ENCODE measurements at regions not wholly inside any gene's neighbourhood (a gene's known extent, or its start where the extent isn't known, plus 50 kb on each side); places are given as distances from the start of the nearest gene placed in this dataset.

DNA sequence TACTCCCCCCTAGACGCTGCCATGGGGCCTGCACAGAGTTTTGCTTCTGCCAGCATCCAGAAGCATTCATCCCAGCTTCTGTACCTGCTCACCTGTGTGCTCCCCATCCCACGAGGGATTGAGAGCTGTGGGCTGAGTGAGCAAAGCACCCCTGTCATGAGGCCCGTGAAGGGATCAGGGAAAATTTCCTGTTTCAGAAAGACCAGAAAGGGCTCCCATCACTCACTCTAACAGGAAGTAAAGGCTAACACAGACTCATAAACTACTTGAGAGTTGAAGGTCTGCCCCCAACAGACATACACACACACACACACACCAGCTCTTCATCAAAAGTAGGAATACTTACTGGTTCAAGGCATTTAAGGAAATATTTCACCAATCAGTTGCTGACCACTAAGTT is 256.5 kb upstream of the NT5E start:
- no peak for DNase-seq (ENCODE audit: low spot score)

DNA sequence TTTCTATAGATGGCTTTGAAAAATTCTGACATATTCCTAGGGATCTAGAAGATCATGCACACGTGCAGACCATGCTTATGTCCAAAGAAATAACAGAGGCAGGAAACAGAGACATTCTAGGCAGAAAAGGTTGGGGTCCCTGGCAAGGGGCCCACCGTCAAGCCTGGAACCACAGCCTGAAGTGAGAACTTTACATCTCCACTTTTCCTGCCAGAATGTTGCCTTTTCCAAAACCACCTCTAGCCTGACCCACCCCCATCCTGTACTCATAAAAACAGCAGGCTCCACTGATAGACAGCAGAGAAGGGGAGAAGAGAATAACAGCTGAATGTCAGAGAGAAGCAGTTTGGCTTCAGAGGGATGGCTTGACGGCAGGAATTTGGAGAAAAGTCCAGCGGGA is 257.3 kb upstream of the NT5E start:
- DNase-seq (ENCODE audit: low spot score) = no peak

DNA sequence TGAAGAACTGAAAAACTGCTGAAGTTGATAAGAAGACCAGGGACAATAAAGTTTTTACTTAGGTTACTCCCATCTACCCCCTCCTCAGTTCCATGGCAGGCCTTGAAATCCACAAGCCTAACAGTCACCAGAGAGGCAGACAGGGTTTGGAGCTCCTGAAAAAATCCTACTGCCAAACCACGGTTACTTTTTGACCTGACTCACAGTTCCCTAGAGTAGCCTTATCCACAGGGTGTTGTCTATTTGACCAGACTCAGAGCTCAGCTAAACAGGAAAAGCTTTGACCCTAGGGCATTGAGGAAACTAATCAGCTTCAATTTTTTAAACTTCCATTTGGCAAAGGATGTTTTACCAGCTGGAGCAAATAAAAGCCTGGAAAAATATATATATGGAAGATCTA is 257.7 kb upstream of the NT5E start:
- no peak for DNase-seq (ENCODE audit: low spot score)

DNA sequence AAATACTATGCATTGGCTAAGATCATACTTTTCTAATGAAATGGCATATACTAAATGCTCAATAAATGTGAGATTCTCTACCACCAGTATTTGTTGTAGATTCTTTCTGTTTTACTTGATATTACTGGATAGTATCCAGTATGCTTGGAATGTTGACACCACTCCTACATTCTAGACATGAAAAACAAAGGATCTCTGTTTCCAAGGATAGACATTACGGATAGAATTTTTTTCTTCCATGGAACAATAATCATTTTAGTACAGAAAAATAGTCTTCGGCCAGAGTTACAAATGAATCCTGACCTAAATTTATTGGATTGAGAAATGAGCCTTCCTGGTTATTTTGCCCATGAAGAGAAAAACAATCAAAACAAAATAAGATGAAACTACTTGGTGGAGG is 258.2 kb upstream of the NT5E start:
- DNase-seq (ENCODE audit: low spot score) = no peak

DNA sequence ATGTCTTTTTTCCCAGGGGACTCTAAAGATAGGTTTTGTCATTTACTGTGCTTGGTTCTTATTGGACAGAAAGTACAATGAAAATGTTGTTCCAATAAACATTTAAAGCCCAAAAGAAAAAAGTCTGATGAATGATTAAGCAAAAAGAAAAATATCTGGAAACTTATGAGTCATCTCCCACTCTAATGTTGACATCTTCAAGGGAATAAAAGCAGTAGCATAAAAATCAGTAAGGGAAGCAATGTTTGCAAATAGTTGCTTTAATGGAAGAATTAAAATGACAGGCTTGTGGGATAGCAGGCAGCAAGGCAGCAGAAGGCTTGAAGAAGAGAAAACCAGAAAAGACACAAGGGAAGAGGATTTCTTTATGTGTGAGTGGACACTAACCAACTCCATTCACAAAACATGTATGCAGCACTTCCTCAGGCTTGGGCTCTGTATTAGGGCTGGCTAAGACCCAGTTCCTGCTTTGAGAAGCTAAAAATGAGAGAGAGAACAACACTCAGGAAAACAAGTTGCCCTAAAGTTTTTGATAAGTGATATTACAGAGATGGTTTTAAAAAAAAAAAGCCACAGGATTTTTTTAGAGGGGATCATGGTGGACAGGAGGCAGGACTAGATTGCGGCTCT is 263.2 kb upstream of the NT5E start:
- DNase-seq (ENCODE audit: low spot score) = no peak

DNA sequence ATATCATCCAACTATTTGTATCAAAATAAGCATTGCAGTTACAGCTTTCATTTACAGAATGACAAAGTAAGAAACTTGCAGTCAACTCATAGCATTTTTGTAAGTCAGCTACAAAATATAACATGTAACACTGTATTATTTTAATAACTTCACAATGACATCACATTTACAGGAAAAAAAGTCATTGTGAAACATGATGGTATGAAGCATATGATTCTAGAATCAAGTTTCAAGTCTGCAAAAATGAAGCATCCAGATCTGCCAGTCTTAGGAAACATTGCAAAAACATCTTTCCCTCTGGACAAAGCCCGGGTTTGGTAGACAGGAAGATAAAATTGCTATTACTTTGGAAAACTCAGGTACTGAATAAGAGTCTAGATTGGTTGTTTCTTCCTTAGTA is 263.9 kb upstream of the NT5E start:
- DNase-seq (ENCODE audit: low spot score) = no peak

DNA sequence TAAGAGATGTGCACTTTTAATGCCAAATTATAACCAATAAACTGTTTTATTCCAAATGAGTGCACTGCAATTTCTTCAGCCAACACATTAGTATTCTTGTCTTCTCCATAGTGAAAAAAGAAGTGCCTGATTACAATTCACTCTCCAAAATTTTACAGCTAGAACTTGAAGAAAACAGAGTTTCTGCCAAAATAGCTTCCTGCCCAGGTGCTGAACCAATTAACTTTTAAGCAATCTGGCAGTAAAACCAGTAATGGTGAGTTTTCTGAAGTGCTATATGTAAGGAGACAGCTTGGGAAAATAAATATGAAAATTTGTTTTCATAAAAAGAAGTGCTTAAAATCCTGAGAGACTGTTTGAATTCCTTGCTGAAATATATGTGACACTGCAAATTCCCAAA is 266.0 kb upstream of the NT5E start:
- DNase-seq (ENCODE audit: low spot score) = no peak

DNA sequence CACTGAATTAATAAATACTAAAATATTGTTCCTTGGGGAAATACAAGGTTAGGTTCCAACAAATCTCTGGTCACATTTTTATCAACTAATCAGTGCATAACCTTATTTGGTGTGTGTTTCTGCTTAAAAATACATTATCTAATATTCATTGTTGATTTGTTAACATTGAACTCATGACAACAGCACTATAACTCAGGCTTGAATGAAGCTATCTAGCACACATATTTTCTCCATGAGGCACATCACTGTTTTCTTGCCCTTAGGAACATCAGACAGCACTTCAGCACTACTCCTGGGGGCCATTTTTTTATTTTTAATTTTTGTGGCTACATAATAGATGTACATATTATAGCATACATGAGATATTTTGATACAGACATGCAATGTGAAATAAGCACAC is 277.2 kb upstream of the NT5E start:
- no peak for DNase-seq (ENCODE audit: low spot score)

DNA sequence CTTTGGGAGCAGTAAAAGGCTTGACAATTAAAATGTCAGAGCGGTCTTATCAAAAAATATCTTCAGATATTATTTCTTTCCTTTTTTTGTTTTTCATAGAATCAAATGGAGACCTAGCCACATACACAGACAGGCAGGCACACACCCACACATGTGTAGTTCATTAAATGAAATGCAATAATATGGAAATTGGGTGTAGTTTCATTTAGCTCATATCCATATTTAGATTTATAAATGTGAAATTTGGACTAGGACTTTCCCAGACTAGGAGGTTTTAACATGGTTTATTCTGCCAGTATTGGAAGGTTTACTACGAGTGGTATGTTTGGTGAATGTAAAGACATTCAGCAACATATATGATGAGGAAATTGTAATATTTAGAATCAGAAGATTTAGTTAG is 277.7 kb upstream of the NT5E start:
- no peak for DNase-seq (ENCODE audit: low spot score)

DNA sequence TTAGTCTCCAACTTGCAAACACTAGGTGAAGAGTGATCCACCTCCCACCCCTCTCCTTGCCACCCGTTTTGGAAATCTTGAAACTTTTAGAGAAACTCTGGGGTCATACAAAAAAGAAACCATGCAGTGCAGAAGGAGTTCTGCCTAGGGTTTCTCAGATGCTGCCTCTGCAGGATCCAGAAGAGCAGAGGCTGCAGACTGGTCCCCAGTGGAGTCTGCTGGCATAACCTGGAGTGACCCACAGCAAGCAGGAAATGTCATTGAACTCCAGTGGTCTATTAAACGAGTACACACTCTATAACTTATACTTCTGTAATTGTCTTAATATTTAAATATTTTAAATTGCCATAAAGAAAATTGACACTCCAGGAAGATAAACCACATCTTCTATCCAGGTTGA is 280.7 kb upstream of the NT5E start:
- DNase-seq (ENCODE audit: low spot score) = no peak

DNA sequence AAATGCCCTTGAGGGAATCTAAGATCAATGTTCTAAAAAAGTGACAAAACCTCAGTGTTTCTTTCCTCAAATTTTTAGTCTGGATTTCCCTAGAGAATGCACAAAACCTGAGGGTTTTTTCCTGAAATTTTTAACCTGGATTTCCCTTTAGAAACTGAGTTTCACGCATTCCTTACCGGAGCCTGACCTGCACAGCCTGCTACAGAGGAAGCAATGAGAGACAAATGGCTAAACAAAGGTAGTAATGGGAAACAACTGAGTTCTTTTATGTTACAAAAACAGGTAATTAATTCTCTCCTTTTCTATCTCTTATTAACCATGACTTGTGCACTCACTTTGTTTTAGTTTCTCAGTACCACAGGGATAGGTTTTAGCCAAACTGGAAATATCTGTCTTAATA is 281.7 kb upstream of the NT5E start:
- DNase-seq (ENCODE audit: low spot score) = no peak

DNA sequence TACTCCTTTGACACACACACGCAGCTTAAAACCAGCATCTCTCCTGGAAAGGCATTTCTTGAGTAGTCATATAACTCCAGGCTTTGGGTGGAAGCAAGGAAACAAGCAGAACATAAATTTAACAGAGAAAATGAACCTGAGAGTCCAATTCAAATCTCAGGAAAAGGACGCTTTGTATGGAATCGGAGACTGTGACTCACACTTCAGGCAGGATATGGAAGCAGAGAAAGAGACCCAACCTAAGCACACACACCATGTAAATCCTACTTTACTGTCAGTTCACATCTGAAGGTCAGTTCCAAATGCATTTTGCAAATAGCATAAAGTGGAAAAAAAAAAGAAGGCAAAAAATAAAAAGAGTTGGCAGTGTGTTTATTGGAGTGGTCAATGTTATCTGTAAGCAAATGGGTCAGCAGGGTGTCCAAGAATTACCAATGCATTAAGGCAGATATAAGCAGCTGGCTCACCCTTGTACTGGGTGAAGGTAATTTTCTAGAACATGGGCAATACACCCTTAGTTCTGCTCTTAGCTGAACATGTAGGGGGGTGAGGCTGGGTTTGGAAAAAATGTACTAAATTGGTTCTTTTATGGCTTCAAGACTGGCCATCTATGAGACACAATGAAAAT is 283.7 kb upstream of the NT5E start:
- no peak for DNase-seq (ENCODE audit: low spot score)

DNA sequence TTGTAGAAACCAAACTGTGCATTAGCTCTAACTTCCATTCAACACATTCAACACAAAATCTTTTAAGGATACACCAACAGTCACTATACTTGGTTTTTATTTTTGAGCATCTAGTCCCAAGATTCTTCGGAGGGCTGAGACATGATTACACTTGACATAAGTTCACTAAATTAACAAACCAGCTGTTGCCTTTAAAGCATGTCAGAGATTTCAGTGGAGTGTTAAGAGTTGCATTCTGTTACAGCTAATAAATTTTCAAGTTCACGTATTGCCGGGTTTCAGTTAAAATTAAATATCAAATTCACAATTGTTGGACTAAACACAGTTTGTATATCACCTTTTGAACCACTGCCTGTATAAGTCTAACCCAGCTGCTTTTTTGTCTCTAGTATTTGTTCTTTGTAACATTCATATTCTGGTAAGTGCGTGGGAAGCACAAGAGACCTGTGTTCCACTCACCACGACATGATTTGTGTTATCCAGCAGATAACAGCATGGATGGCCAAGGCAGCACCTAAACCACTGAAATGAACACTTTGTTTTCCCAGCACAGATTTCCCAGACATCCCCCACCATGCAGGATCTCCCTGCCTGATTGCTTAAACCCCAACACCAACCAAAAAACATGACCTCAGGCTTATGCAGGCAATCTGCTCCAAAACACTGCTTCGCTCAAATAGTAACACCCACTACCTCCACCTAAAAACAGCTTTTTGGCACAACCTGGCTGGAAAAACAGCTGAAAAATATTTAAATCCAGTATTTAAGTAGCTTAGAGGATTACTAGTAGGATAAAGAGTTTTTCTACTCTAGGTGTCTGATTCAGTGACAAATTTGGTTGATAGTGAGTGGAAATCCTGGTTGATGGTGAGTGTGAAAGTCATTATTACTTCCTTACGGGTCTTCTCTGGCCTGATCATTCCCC is 286.5 kb upstream of the NT5E start:
- no peak for DNase-seq (ENCODE audit: low spot score)

DNA sequence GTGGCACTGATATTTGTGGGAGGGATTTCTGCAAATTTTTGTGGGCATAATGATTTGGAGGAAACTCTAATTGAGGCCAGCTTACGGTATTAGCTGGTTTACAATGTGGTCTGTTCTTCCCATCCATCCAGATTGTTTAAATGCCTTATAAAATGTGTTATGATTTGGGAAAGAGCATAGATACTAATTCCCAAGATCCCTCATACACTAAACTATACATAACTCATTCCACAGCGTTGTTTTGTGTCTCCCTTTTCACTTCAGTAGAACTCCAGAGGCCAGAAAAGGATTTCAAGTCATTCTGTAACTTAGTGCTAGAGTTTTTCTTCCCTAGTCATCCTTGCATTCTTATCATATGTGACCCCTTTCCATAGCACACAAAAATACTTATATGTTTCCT is 292.6 kb upstream of the NT5E start:
- no peak for DNase-seq (ENCODE audit: low spot score)

DNA sequence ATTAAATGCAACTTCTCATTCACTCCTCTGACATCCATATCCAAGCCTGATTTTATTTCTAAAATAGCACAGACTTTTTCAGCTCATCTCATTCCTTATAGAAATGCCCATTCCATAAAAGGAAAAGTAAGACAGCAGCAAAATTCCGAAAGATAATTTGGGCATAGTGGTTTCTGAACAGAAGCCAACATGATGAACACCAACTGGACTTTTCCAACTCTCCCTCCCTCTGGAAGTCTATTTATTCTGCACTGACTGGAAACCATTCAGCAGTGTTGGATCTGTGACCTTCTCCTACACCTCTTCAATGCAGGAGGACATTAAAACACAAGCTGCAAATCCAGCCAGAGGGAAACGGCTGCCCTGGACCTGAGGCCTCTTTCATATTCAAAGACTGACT is 306.2 kb upstream of the NT5E start:
- no peak for DNase-seq (ENCODE audit: low spot score)

DNA sequence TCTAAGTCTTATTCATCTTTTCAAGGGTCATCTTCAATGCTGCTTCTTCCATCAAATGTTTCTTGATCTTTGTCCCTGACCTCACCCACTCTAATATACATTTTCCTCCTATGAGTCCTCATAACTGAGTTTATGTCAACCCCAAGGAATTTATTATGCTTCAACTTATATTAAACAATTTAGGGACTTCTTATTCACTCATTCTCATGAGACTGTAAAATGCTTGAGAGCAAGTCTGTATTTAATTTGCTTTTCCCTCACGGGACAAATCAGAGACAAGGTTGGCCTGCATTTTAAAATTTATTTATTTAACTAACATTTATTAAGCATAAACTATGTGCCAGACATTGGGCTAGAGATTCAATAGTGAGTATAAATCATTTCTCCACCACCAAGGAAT is 312.0 kb upstream of the NT5E start:
- no peak for DNase-seq (ENCODE audit: low spot score)

DNA sequence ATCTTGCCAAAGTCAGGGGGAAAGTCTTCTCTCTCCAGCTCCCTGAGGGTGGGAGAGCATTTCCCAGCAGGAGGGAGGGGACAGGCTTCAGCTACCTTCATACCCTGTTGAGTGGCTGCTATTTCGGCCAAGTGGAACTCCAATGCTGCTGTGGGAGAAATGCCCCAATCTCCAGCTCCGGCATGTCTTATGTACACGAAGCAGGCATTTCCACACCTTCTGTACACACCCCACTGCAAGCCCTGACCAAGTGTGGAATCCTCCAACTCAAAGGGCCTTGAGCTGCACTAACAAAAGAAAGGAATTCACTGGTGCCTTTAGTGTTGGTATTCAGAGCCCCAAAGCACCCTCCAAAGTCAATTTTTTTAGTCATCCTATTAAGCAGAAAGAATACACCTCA is 313.6 kb upstream of the NT5E start:
- no peak for DNase-seq (ENCODE audit: low spot score)

DNA sequence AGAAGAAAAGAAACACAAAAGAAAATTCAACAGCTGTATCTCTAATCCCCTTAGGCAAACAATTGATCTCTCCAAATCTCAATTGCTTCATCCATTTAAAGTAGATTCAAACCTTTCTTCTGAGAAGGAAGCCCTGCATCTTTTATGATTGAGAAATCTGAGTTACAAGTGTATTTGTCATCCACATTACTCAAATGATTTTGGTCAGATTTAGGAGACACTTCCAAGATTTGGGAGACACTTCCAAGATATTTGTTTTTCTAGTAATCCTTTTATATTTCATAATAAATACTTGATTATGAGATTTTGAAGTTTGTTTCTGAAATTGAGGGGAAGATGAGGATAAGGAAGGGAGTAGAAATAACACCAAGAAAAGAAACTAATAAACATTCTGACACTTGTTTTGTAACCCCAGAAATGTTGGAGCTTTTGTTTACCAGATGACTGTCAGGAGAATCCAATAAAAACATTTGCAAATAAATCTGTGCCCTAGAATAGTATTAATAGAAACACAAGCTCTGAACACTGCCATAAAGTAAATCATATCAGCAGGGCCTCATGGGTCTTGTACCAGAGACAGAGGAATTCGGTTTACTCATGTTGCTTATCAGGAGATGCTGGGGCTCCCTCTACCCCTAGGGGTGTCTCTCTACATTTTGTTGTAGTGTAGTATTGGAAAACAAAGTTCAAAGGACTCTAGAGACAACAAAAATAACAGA is 314.3 kb upstream of the NT5E start:
- DNase-seq (ENCODE audit: low spot score) = no peak

DNA sequence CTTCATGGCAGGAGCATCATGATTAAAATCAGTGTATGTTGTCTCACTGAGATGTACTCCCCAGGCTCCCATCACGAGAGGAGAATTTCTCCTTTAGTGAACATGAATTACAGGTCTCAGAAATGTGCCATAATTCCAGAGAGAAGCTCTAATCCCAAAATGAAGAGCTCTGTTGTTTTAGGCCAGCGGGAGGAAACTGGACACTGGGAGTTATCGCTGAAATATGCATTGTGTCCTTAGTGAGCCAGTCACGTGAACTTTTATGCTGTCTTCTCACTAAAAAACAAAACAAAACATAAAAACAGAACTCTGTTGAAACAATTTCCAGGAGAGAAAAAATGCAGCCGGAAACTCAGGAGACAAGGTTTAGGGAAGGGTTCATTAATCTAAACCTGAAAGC is 315.7 kb upstream of the NT5E start:
- no peak for DNase-seq (ENCODE audit: low spot score)

DNA sequence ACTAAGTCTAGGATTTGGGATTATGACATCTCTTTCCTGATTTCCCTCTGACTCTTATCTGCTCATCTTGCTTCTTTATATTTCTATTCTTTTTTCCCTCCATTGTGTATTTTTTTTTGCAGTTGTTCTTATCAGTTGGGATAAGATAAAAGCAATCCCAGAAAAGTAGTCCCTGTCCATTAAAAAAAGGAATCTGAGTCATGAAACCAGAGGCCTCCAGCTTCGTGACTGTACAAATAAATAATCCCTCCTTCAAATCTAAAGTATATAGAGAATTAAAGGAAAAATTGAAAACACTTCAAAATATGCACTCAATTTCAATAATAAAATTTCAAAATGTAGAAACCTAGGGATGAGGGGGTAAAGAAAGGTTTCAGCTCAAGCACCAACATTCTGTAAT is 317.8 kb upstream of the NT5E start:
- no peak for DNase-seq (ENCODE audit: low spot score)

DNA sequence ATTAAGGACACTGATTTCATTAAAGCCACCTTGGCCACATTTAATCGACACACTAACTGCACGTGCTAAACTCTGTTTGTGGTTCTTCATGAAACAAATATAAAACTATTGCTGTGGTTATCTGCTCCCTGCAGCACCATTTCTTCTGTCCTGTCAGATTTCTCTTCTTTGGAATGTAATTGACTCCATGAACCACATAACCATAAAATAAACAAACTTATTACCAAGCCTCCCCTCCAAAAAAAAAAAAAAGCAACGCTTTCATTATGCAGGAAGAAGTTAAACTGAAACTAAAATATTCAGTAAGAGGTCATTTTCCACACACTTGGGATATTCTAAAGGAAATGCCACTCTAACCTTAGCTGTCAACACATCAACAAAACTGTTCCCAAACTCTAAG is 319.1 kb upstream of the NT5E start:
- DNase-seq (ENCODE audit: low spot score) = peak; percentile 16

DNA sequence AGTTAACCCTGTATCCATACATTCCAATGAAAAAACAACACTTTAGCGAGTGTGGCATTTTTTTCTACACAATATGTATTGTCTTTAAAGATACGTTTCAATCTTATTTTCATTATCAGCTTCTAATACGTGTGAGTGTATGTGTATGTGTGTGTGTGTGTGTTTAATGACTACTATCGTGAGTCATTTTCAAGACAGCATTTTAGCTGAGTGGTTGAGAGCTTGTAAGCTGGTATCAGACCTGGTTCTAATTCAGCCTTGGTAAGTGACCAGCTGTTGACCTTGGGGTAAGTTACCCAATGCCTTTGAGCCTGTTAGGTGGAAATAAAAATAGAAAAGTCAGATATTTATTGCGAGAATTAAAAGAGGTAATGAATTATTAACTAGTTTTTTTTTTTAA is 320.0 kb upstream of the NT5E start:
- no peak for DNase-seq (ENCODE audit: low spot score)

DNA sequence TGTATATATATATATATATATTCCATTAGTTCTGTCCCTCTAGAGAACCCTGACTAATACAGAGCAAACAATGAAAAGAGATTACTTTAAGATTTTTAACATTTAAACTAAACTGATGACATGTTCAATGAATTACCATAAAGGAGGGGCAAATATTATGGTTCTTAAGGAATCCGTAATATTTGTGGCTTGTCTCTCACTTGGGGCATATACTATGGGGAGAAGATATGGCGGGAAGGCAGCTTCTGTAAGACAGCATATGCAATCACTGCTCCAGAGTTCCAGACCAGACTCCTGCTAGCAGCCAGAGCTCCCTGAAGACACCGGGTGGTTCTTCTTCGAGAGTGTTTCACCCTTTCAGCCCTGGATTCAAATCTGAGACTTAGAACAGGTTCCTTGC is 321.1 kb upstream of the NT5E start:
- no peak for DNase-seq (ENCODE audit: low spot score)
